T-helper 1 cell treated with Interleukin-12 subunit alpha and Interleukin-12 subunit beta and Interleukin-4 antibody, amounts not matched to agents 30 ng/mL and 1 ng/mL, for 36 hours (primary cell): ENCODE measurements at regions not wholly inside any gene's neighbourhood (a gene's known extent, or its start where the extent isn't known, plus 50 kb on each side); places are given as distances from the start of the nearest gene placed in this dataset.

Source experiments
- intact Hi-C: fragments of 100-400 bp; cut with micrococcal nuclease; formaldehyde crosslinking; loops from one replicate; pipeline ENCODE4 v1.15.1; 2024

GRCh38 chr10:78507510-78508160 lies 474.0 kb downstream of the RPS24 start:
- intact Hi-C loops: no loop called here

- intact Hi-C loops: no loop called here
Measured at GRCh38 chr10:78508955-78509748, 475.5 kb downstream of the RPS24 start.

- intact Hi-C loops: no loop called here
Measured at GRCh38 chr10:78510566-78511323, 477.1 kb downstream of the RPS24 start.

GRCh38 chr10:78511324-78512204 lies 477.9 kb downstream of the RPS24 start:
- intact Hi-C loops: no loop called here

GRCh38 chr10:78512205-78512550 lies 478.5 kb downstream of the RPS24 start:
- intact Hi-C loops: no loop called here

- intact Hi-C loops: no loop called here
Measured at GRCh38 chr10:78513330-78513729, 479.7 kb downstream of the RPS24 start.

GRCh38 chr10:78513986-78514385 lies 480.3 kb downstream of the RPS24 start:
- intact Hi-C loops: no loop called here

GRCh38 chr10:78514459-78514858 lies 480.8 kb downstream of the RPS24 start:
- intact Hi-C loops: no loop called here

GRCh38 chr10:78515038-78515872 lies 481.6 kb downstream of the RPS24 start:
- intact Hi-C loops: no loop called here

- intact Hi-C loops: no loop called here
Measured at GRCh38 chr10:78515873-78516153, 482.1 kb downstream of the RPS24 start.

GRCh38 chr10:78516236-78516635 lies 482.6 kb downstream of the RPS24 start:
- intact Hi-C loops: no loop called here

- intact Hi-C loops: no loop called here
Measured at GRCh38 chr10:78516756-78517155, 483.1 kb downstream of the RPS24 start.

- intact Hi-C loops: no loop called here
Measured at GRCh38 chr10:78518224-78518623, 484.6 kb downstream of the RPS24 start.

- intact Hi-C loops: loop anchor here (1.0 kb wide), 2 partner anchors 218 to 474 kb away; no protein-coding TSS in a partner anchor
Measured at GRCh38 chr10:78520737-78521430, 487.2 kb downstream of the RPS24 start.

- intact Hi-C loops: no loop called here
Measured at GRCh38 chr10:78523453-78523852, 489.8 kb downstream of the RPS24 start.

- intact Hi-C loops: no loop called here
Measured at GRCh38 chr10:78524342-78524741, 490.7 kb downstream of the RPS24 start.

GRCh38 chr10:78524941-78525340 lies 491.3 kb downstream of the RPS24 start:
- intact Hi-C loops: no loop called here

GRCh38 chr10:78526347-78526746 lies 492.7 kb downstream of the RPS24 start:
- intact Hi-C loops: no loop called here

- intact Hi-C loops: no loop called here
Measured at GRCh38 chr10:78527296-78527695, 493.6 kb downstream of the RPS24 start.

GRCh38 chr10:78528749-78529204 lies 495.1 kb downstream of the RPS24 start:
- intact Hi-C loops: no loop called here
